Liver (tissue), 8 donors: ENCODE measurements at regions not wholly inside any gene's neighbourhood (a gene's known extent, or its start where the extent isn't known, plus 50 kb on each side); places are given as distances from the start of the nearest gene placed in this dataset.

Source experiments
- DNase-seq: peaks from one replicate; pipeline ENCODE4 v3.0.0-alpha.2; 2017; ENCODE audit warnings: low spot score
- H3K27ac ChIP-seq, 2 donors: one replicate each; pipeline ENCODE4 v1.7.0; 2013; ENCODE audit warnings: inconsistent platforms in 2 of 2, low read length in 2 of 2, control low read depth in 1 of 2, low read depth in 1 of 2, mild to moderate bottlenecking in 1 of 2
- H3K27me3 ChIP-seq, 4 donors: one replicate each; pipeline versions ENCODE4 v1.6.1 to v1.7.0; 2013; ENCODE audit warnings: low read length in 3 of 4, inconsistent platforms in 1 of 4, mild to moderate bottlenecking in 1 of 4, moderate library complexity in 1 of 4; ENCODE audit not compliant: control insufficient read depth in 4 of 4, insufficient read depth in 4 of 4
- H3K36me3 ChIP-seq, 4 donors: one replicate each; pipeline versions ENCODE4 v1.6.1 to v1.7.0; 2013; ENCODE audit warnings: low read length in 3 of 4, mild to moderate bottlenecking in 3 of 4, low read depth in 1 of 4, moderate library complexity in 1 of 4; ENCODE audit not compliant: control insufficient read depth in 4 of 4, insufficient read depth in 3 of 4
- H3K4me1 ChIP-seq, 4 donors: one replicate each; pipeline versions ENCODE4 v1.6.1 to v1.7.0; 2013; ENCODE audit warnings: low read length in 3 of 4, mild to moderate bottlenecking in 3 of 4, moderate library complexity in 1 of 4; ENCODE audit not compliant: control insufficient read depth in 4 of 4, insufficient read depth in 4 of 4
- H3K4me3 ChIP-seq, 3 donors: one replicate each; pipeline versions ENCODE4 v1.6.1 to v1.7.0; 2013; ENCODE audit warnings: low read length in 3 of 3, control low read depth in 1 of 3, low read depth in 1 of 3, mild to moderate bottlenecking in 1 of 3
- H3K9ac ChIP-seq, 2 donors: one replicate each; pipeline ENCODE4 v1.7.0; 2013; ENCODE audit warnings: low read length in 2 of 2, mild to moderate bottlenecking in 2 of 2, moderate library complexity in 2 of 2, control low read depth in 1 of 2, low read depth in 1 of 2
- H3K9me3 ChIP-seq, 4 donors: one replicate each; pipeline versions ENCODE4 v1.6.1 to v1.7.0; 2013; ENCODE audit warnings: low read length in 3 of 4; ENCODE audit not compliant: control insufficient read depth in 4 of 4
- EGR1 ChIP-seq, 2 donors: IDR thresholded peaks; 2 replicates each; pipeline ENCODE4 v1.6.1; 2016 to 2018; ENCODE audit warnings: antibody characterized with exemption in 2 of 2, low read depth in 2 of 2
- FOXA1 ChIP-seq: IDR thresholded peaks from 2 replicates; pipeline ENCODE4 v1.6.1; 2016; ENCODE audit warnings: antibody characterized with exemption
- FOXA2 ChIP-seq: IDR thresholded peaks from 2 replicates; pipeline ENCODE4 v1.6.1; 2016; ENCODE audit warnings: antibody characterized with exemption
- GABPA ChIP-seq, 2 donors: IDR thresholded peaks in 1 of 2; conservative IDR thresholded peaks in 1 of 2; 2 replicates each; pipeline ENCODE4 v1.6.1; 2016; ENCODE audit warnings: antibody characterized with exemption in 2 of 2, mild to moderate bottlenecking in 1 of 2, moderate library complexity in 1 of 2
- HNF4A ChIP-seq, 2 donors: conservative IDR thresholded peaks; 2 replicates each; pipeline ENCODE4 v1.6.1; 2016; ENCODE audit warnings: antibody characterized with exemption in 2 of 2, mild to moderate bottlenecking in 2 of 2
- HNF4G ChIP-seq: IDR thresholded peaks from 2 replicates; pipeline ENCODE4 v1.6.1; 2016; ENCODE audit warnings: antibody characterized with exemption
- JUND ChIP-seq, 2 donors: IDR thresholded peaks; 2 replicates each; pipeline ENCODE4 v1.6.1; 2016; ENCODE audit warnings: antibody characterized with exemption in 2 of 2
- NR2F2 ChIP-seq: IDR thresholded peaks from 2 replicates; pipeline ENCODE4 v1.6.1; 2016; ENCODE audit warnings: antibody characterized with exemption
- RAD21 ChIP-seq, 2 donors: IDR thresholded peaks; 2 replicates each; pipeline ENCODE4 v1.6.1; 2016; ENCODE audit warnings: antibody characterized with exemption in 2 of 2, mild to moderate bottlenecking in 2 of 2
- RXRA ChIP-seq, 2 donors: IDR thresholded peaks; 2 replicates each; pipeline ENCODE4 v1.6.1; 2017 to 2018; ENCODE audit warnings: antibody characterized with exemption in 2 of 2, mild to moderate bottlenecking in 1 of 2
- TAF1 ChIP-seq: conservative IDR thresholded peaks from 2 replicates; pipeline ENCODE4 v1.6.1; 2016; ENCODE audit warnings: antibody characterized with exemption, mild to moderate bottlenecking
- YY1 ChIP-seq: IDR thresholded peaks from 2 replicates; pipeline ENCODE4 v1.6.1; 2016; ENCODE audit warnings: antibody characterized with exemption, mild to moderate bottlenecking
- WGBS: extraction: QIAGEN DNeasy Blood & Tissue Kit; methylation state at CpG from one replicate; pipeline ENCODE4 v1.1.7; 2013; 5-methylcytosine and 5-hydroxymethylcytosine counted together
- TF ChIP-seq, protein P1 (sequence below): IDR thresholded peaks from 2 replicates; pipeline ENCODE4 v1.6.1; 2016; ENCODE audit warnings: antibody characterized with exemption, mild to moderate bottlenecking
- TF ChIP-seq, protein P2 (sequence below): IDR thresholded peaks from 2 replicates; pipeline ENCODE4 v1.6.1; 2016; ENCODE audit warnings: antibody characterized with exemption
- TF ChIP-seq, protein P3 (sequence below): IDR thresholded peaks from 2 replicates; pipeline ENCODE4 v1.6.1; 2016; ENCODE audit warnings: antibody characterized with exemption
- TF ChIP-seq, protein P4 (sequence below): IDR thresholded peaks from 2 replicates; pipeline ENCODE4 v1.6.1; 2016; ENCODE audit warnings: antibody characterized with exemption
- TF ChIP-seq, protein P5 (sequence below): fragments of 150-350 bp; IDR thresholded peaks from 2 replicates; pipeline ENCODE4 v1.5.1; 2017; ENCODE audit warnings: improper control_type of control experiment, low read depth, low read length; ENCODE audit not compliant: missing input control
- donor health status: healthy.
- donor health status: healthy.
- donor health status: healthy.
- donor health status: healthy.
- donor health status: healthy.

DNA sequence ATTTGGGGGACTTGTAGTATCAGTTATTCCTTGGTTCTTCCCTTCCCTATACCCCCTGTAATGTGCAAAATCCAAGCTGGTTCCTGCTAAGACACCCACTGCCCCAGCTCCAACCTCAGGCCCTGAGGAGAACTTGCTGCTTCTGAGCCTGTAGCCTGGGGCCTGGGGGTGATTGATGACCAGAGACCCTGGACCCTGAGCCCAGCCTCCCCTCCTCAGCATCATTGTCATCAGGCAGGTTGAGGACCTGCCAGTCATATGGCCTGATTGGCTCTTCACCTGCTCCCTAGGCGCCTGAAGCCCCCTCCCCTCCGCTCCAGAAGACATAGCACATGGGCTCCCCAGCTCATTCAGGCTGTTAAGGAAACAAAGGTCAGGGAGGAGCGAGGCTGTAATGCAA, 73.8 kb upstream of the YWHAQ start:
- 96% methylated on average over 3 of the region's 3 CpGs for WGBS
- Histone ChIP-seq H3K36me3 (no peaks in the 10 kb centered on the region), H3K27ac (no peak overlapping the region), H3K4me1 (no peaks in the 10 kb centered on the region), H3K4me3 (no peak overlapping the region), H3K9ac (no peak overlapping the region), H3K9me3 (no peaks in the 10 kb centered on the region), H3K27me3 (no peaks in the 10 kb centered on the region)
- TF ChIP-seq HNF4G (no peak), RAD21 (IDR thresholded peaks at IDR 0.05) (no peak), FOXA2 (no peak), RXRA (IDR thresholded peaks at IDR 0.05) (no peak), FOXA1 (no peak), NR2F2 (no peak), YY1 (no peak), TAF1 (no peak), HNF4A (conservative IDR thresholded peaks at IDR 0.05) (no peak)
- TF ChIP-seq, protein P1, sequence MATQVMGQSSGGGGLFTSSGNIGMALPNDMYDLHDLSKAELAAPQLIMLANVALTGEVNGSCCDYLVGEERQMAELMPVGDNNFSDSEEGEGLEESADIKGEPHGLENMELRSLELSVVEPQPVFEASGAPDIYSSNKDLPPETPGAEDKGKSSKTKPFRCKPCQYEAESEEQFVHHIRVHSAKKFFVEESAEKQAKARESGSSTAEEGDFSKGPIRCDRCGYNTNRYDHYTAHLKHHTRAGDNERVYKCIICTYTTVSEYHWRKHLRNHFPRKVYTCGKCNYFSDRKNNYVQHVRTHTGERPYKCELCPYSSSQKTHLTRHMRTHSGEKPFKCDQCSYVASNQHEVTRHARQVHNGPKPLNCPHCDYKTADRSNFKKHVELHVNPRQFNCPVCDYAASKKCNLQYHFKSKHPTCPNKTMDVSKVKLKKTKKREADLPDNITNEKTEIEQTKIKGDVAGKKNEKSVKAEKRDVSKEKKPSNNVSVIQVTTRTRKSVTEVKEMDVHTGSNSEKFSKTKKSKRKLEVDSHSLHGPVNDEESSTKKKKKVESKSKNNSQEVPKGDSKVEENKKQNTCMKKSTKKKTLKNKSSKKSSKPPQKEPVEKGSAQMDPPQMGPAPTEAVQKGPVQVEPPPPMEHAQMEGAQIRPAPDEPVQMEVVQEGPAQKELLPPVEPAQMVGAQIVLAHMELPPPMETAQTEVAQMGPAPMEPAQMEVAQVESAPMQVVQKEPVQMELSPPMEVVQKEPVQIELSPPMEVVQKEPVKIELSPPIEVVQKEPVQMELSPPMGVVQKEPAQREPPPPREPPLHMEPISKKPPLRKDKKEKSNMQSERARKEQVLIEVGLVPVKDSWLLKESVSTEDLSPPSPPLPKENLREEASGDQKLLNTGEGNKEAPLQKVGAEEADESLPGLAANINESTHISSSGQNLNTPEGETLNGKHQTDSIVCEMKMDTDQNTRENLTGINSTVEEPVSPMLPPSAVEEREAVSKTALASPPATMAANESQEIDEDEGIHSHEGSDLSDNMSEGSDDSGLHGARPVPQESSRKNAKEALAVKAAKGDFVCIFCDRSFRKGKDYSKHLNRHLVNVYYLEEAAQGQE = no peak
- TF ChIP-seq, protein P2, sequence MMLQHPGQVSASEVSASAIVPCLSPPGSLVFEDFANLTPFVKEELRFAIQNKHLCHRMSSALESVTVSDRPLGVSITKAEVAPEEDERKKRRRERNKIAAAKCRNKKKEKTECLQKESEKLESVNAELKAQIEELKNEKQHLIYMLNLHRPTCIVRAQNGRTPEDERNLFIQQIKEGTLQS = no peak
- TF ChIP-seq, protein P3, sequence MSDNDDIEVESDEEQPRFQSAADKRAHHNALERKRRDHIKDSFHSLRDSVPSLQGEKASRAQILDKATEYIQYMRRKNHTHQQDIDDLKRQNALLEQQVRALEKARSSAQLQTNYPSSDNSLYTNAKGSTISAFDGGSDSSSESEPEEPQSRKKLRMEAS = no peak
- TF ChIP-seq, protein P4, sequence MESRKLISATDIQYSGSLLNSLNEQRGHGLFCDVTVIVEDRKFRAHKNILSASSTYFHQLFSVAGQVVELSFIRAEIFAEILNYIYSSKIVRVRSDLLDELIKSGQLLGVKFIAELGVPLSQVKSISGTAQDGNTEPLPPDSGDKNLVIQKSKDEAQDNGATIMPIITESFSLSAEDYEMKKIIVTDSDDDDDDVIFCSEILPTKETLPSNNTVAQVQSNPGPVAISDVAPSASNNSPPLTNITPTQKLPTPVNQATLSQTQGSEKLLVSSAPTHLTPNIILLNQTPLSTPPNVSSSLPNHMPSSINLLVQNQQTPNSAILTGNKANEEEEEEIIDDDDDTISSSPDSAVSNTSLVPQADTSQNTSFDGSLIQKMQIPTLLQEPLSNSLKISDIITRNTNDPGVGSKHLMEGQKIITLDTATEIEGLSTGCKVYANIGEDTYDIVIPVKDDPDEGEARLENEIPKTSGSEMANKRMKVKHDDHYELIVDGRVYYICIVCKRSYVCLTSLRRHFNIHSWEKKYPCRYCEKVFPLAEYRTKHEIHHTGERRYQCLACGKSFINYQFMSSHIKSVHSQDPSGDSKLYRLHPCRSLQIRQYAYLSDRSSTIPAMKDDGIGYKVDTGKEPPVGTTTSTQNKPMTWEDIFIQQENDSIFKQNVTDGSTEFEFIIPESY = no peak
- TF ChIP-seq, protein P5, sequence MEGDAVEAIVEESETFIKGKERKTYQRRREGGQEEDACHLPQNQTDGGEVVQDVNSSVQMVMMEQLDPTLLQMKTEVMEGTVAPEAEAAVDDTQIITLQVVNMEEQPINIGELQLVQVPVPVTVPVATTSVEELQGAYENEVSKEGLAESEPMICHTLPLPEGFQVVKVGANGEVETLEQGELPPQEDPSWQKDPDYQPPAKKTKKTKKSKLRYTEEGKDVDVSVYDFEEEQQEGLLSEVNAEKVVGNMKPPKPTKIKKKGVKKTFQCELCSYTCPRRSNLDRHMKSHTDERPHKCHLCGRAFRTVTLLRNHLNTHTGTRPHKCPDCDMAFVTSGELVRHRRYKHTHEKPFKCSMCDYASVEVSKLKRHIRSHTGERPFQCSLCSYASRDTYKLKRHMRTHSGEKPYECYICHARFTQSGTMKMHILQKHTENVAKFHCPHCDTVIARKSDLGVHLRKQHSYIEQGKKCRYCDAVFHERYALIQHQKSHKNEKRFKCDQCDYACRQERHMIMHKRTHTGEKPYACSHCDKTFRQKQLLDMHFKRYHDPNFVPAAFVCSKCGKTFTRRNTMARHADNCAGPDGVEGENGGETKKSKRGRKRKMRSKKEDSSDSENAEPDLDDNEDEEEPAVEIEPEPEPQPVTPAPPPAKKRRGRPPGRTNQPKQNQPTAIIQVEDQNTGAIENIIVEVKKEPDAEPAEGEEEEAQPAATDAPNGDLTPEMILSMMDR = no peak
- no peak for DNase-seq

DNA sequence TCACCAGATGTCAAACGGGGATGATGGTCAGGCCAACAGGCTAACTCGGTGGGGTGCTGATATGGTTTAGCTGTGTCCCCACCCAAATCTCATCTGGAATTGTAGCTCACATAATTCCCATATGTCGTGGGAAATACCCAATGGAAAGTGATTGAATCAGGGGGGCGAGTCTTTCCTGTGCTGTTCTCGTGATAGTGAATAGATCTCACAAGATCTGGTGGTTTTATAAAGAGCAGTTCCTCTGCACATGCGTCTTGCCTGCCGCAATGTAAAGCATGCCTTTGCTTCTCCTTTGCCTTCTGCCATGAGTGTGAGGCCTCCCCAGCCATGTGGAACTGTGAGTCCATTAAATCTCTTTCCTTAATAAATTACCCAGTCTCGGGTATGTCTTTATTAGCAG, 74.4 kb upstream of the YWHAQ start:
- Histone ChIP-seq H3K4me3 (no peak overlapping the region), H3K9ac (no peak overlapping the region), H3K27ac (no peak overlapping the region), H3K9me3 (no peaks in the 10 kb centered on the region), H3K36me3 (no peaks in the 10 kb centered on the region), H3K4me1 (no peaks in the 10 kb centered on the region), H3K27me3 (no peaks in the 10 kb centered on the region)
- TF ChIP-seq EGR1 (IDR thresholded peaks at IDR 0.05; ENCODE audit: low read depth in 2 of 2) (no peak), TAF1 (no peak), YY1 (no peak), RXRA (IDR thresholded peaks at IDR 0.05) (no peak), HNF4A (conservative IDR thresholded peaks at IDR 0.05) (no peak), JUND (IDR thresholded peaks at IDR 0.05) (no peak), GABPA (IDR thresholded peaks at IDR 0.05 in 1 of 2, conservative IDR thresholded peaks at IDR 0.05 in 1 of 2) (no peak)
- TF ChIP-seq, protein P4 = no peak
- TF ChIP-seq, protein P5 = no peak
- WGBS = 94% methylated on average over 8 of the region's 8 CpGs
- no peak for DNase-seq
